Renal cortical epithelial cell (primary cell): ENCODE measurements at regions not wholly inside any gene's neighbourhood (a gene's known extent, or its start where the extent isn't known, plus 50 kb on each side); places are given as distances from the start of the nearest gene placed in this dataset.

Experiments used
- DNase-seq: peaks from one replicate; pipeline ENCODE4 v3.0.0-alpha.2; 2011; ENCODE audit warnings: low read depth

DNA sequence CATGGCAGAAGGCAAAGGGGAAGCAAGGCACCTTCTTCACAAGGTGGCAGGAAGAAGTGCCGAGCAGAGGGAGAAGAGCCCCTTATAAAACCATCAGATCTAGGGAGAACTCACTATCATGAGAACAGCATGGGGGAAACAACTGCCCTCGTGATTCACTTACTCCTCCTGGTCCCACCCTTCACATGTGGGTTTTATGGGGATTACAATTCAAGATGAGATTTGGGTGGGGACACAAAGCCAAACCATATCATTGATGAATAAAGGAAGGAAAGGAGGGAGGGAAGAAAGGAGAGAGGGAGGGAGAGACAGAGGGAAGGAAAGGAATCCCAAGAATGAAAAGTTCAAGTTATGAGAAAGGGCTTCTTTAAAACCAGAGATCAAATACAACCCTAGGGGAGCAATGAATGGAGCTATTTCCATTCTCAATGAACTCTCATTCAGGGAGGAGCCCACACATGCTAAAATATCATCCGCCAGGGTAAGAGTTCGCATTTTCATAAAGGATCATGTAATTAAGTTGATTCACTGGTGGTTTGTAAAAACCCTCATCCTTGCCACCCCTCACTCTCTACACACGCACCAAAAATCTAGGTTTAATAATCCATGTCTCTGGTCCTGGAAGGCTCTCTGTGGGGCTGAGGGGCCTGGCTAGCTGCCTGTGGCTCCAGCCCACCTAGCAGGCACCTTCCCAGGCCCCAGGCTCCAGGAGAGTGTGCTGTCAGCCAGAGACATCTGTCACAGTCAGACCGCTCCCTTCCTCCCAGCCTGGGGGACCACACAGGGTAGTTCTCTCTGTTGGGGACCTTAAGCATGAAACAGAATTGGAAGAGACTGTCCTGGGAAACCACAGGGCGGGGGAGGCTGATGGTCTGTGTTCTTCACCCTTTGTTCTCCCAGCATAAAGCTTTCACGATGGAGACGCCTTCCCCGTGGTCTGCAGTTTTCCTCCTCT is 94.0 kb downstream of the CCDC185 start:
- DNase-seq, result no peak

- no peak for DNase-seq
Observed at GRCh38 chr1:223487887-223488259, 94.7 kb downstream of the CCDC185 start.

- no peak for DNase-seq
Observed at GRCh38 chr1:223489439-223489838, 96.2 kb downstream of the CCDC185 start.

- DNase-seq, result no peak
Observed at GRCh38 chr1:223490256-223490655, 97.0 kb downstream of the CCDC185 start.
